ENCODE measurements at regions not wholly inside any gene's neighbourhood (a gene's known extent, or its start where the extent isn't known, plus 50 kb on each side); places are given as distances from the start of the nearest gene placed in this dataset.

DNA sequence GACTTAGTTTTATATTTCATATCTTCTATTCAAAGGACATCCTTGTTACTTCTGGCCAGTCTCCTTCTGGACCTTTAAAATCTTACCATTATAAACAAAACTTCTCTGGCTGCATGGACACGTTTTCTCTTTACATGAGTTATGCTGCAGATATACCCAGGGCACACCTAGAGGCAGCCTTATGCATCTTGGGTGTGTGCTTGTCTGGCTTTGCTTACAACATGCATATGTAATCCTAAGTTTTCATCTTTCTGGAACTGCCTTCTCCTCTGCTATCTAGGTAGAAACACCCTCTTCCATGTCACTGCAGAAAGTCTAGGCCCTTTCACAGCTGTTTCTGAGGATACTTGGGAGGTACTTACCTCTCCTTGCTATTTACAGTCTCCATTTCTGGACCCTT is 185.8 kb upstream of the RAG2 start:
- Histone ChIP-seq H3K9me3 (ENCODE audit: control insufficient read depth in 2 of 2, insufficient read depth in 1 of 2, low read length in 1 of 2) (no peaks in the 10 kb centered on the region), H3K4me1 (ENCODE audit: control insufficient read depth in 2 of 2, insufficient read depth in 2 of 2, low read length in 2 of 2) (no peaks in the 10 kb centered on the region), H3K27me3 (ENCODE audit: control insufficient read depth in 2 of 2, insufficient read depth in 1 of 2, low read length in 1 of 2) (peaks cover 0 to 4% of the 10 kb centered on the region in 2 donors), H3K27ac (ENCODE audit: low read depth in 1 of 2, low read length in 1 of 2) (no peak overlapping the region), H3K36me3 (ENCODE audit: control insufficient read depth in 2 of 2, insufficient read depth in 2 of 2, low read length in 1 of 2) (no peaks in the 10 kb centered on the region), H3K4me3 (ENCODE audit: low read length in 2 of 2) (no peak overlapping the region)
- 78% methylated on average over 1 of the region's 1 CpG for WGBS
- no peak for DNase-seq (ENCODE audit: low read depth in 6 of 9, low spot score in 9 of 9)

DNA sequence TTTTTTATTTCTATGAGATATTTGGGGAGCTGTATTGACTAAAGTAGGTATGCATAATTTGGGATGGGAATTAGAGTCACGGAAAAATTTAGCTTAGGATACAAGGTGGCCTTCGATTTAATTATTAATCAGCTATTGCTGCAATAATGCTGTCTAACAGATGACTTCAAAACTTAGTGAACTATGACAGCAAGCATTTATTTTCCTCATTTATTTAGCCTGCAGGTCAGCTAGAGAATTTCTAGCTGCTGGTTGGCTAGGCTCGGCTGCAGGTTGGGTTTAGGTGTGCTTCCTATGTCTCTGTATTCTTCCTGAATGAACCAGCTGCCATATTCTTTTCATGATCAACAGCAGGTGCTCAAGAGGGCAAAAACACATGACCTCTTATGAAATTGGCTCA is 181.8 kb upstream of the RAG2 start:
- H3K4me1 ChIP-seq (ENCODE audit: control insufficient read depth in 2 of 2, insufficient read depth in 2 of 2, low read length in 2 of 2): no peaks in the 10 kb centered on the region
- H3K27ac ChIP-seq (ENCODE audit: low read depth in 1 of 2, low read length in 1 of 2): no peak overlapping the region
- no peaks in the 10 kb centered on the region for H3K9me3 ChIP-seq (ENCODE audit: control insufficient read depth in 2 of 2, insufficient read depth in 1 of 2, low read length in 1 of 2)
- peaks cover 0 to 4% of the 10 kb centered on the region in 2 donors for H3K27me3 ChIP-seq (ENCODE audit: control insufficient read depth in 2 of 2, insufficient read depth in 1 of 2, low read length in 1 of 2)
- no peak for DNase-seq (ENCODE audit: low read depth in 6 of 9, low spot score in 9 of 9)
- H3K36me3 ChIP-seq (ENCODE audit: control insufficient read depth in 2 of 2, insufficient read depth in 2 of 2, low read length in 1 of 2): no peaks in the 10 kb centered on the region
- H3K4me3 ChIP-seq (ENCODE audit: low read length in 2 of 2): no peak overlapping the region
- WGBS: 96% methylated on average over 3 of the region's 3 CpGs

- H3K27me3 ChIP-seq (ENCODE audit: control insufficient read depth in 2 of 2, insufficient read depth in 1 of 2, low read length in 1 of 2): peaks cover 0 to 1% of the 10 kb centered on the region in 2 donors
- H3K4me1 ChIP-seq (ENCODE audit: control insufficient read depth in 2 of 2, insufficient read depth in 2 of 2, low read length in 2 of 2): no peaks in the 10 kb centered on the region
- no peak overlapping the region for H3K4me3 ChIP-seq (ENCODE audit: low read length in 2 of 2)
- WGBS: 88% methylated on average over 2 of the region's 2 CpGs
- H3K9me3 ChIP-seq (ENCODE audit: control insufficient read depth in 2 of 2, insufficient read depth in 1 of 2, low read length in 1 of 2): no peaks in the 10 kb centered on the region
- H3K27ac ChIP-seq (ENCODE audit: low read depth in 1 of 2, low read length in 1 of 2): no peak overlapping the region
- DNase-seq (ENCODE audit: low read depth in 6 of 9, low spot score in 9 of 9): no peak
- H3K36me3 ChIP-seq (ENCODE audit: control insufficient read depth in 2 of 2, insufficient read depth in 2 of 2, low read length in 1 of 2): no peaks in the 10 kb centered on the region
These were observed 179.3 kb upstream of the RAG2 start for GRCh38 chr11:36777311-36777710.

GRCh38 chr11:36775756-36776155 is 177.7 kb upstream of the RAG2 start:
- no peaks in the 10 kb centered on the region for H3K9me3 ChIP-seq (ENCODE audit: control insufficient read depth in 2 of 2, insufficient read depth in 1 of 2, low read length in 1 of 2)
- WGBS: 95% methylated on average over 2 of the region's 2 CpGs
- no peaks in the 10 kb centered on the region for H3K4me1 ChIP-seq (ENCODE audit: control insufficient read depth in 2 of 2, insufficient read depth in 2 of 2, low read length in 2 of 2)
- H3K36me3 ChIP-seq (ENCODE audit: control insufficient read depth in 2 of 2, insufficient read depth in 2 of 2, low read length in 1 of 2): no peaks in the 10 kb centered on the region
- no peak overlapping the region for H3K27ac ChIP-seq (ENCODE audit: low read depth in 1 of 2, low read length in 1 of 2)
- DNase-seq (ENCODE audit: low read depth in 6 of 9, low spot score in 9 of 9): no peak
- H3K27me3 ChIP-seq (ENCODE audit: control insufficient read depth in 2 of 2, insufficient read depth in 1 of 2, low read length in 1 of 2): no peaks in the 10 kb centered on the region
- H3K4me3 ChIP-seq (ENCODE audit: low read length in 2 of 2): no peak overlapping the region

DNA sequence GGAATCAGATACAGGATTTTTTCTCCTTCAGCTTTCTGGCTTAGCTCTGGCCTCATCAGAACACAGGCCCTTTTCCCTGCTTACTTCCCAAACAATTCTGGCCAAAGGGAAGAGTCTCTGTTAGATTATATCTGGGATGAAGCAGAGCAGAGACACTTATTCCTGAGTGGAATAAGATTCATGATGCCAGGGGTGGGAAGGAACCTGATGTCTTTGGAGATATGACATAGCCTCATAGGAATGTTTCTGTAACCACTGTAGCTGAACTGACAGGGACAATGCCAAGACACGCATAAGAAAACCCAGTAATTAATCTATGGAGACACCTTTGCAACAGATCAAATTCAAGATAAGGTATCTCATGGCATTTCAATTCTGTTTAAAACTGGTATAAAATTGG is 177.1 kb upstream of the RAG2 start:
- 88% methylated on average over 1 of the region's 1 CpG for WGBS
- Histone ChIP-seq H3K27ac (ENCODE audit: low read depth in 1 of 2, low read length in 1 of 2) (no peak overlapping the region), H3K4me1 (ENCODE audit: control insufficient read depth in 2 of 2, insufficient read depth in 2 of 2, low read length in 2 of 2) (no peaks in the 10 kb centered on the region), H3K4me3 (ENCODE audit: low read length in 2 of 2) (no peak overlapping the region), H3K27me3 (ENCODE audit: control insufficient read depth in 2 of 2, insufficient read depth in 1 of 2, low read length in 1 of 2) (peaks cover 0 to 2% of the 10 kb centered on the region in 2 donors), H3K36me3 (ENCODE audit: control insufficient read depth in 2 of 2, insufficient read depth in 2 of 2, low read length in 1 of 2) (no peaks in the 10 kb centered on the region), H3K9me3 (ENCODE audit: control insufficient read depth in 2 of 2, insufficient read depth in 1 of 2, low read length in 1 of 2) (no peaks in the 10 kb centered on the region)
- DNase-seq (ENCODE audit: low read depth in 6 of 9, low spot score in 9 of 9): no peak

DNA sequence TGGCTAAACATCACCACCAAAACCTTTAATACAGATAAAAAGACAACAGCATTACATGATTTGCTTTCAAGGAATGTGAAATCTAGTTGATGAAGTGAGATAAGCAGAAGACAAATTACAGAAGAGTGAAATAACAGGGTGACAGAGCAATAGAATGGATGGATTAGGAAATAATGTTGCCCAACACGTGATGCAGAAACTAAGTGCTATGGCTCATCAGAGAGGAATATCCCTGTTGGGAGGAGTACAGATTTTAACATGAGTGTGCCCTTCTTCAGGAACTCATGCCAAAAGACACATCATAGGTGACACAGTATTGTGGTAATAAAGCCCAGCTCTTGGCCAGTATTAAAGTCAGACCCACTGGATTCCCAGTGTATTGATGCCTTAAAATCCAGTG is 176.6 kb upstream of the RAG2 start:
- H3K27me3 ChIP-seq (ENCODE audit: control insufficient read depth in 2 of 2, insufficient read depth in 1 of 2, low read length in 1 of 2): peaks cover 0 to 2% of the 10 kb centered on the region in 2 donors
- no peak overlapping the region for H3K4me3 ChIP-seq (ENCODE audit: low read length in 2 of 2)
- WGBS: 86% methylated on average over 1 of the region's 1 CpG
- no peaks in the 10 kb centered on the region for H3K9me3 ChIP-seq (ENCODE audit: control insufficient read depth in 2 of 2, insufficient read depth in 1 of 2, low read length in 1 of 2)
- H3K27ac ChIP-seq (ENCODE audit: low read depth in 1 of 2, low read length in 1 of 2): no peak overlapping the region
- H3K4me1 ChIP-seq (ENCODE audit: control insufficient read depth in 2 of 2, insufficient read depth in 2 of 2, low read length in 2 of 2): no peaks in the 10 kb centered on the region
- no peaks in the 10 kb centered on the region for H3K36me3 ChIP-seq (ENCODE audit: control insufficient read depth in 2 of 2, insufficient read depth in 2 of 2, low read length in 1 of 2)
- no peak for DNase-seq (ENCODE audit: low read depth in 6 of 9, low spot score in 9 of 9)

GRCh38 chr11:36763187-36763586 is 165.2 kb upstream of the RAG2 start:
- no peak for DNase-seq (ENCODE audit: low read depth in 6 of 9, low spot score in 9 of 9)

GRCh38 chr11:36757075-36757474 is 159.0 kb upstream of the RAG2 start:
- Histone ChIP-seq H3K4me3 (ENCODE audit: low read length in 2 of 2) (no peak overlapping the region), H3K4me1 (ENCODE audit: control insufficient read depth in 2 of 2, insufficient read depth in 2 of 2, low read length in 2 of 2) (no peaks in the 10 kb centered on the region), H3K9me3 (ENCODE audit: control insufficient read depth in 2 of 2, insufficient read depth in 1 of 2, low read length in 1 of 2) (no peaks in the 10 kb centered on the region), H3K27ac (ENCODE audit: low read depth in 1 of 2, low read length in 1 of 2) (no peak overlapping the region), H3K36me3 (ENCODE audit: control insufficient read depth in 2 of 2, insufficient read depth in 2 of 2, low read length in 1 of 2) (no peaks in the 10 kb centered on the region), H3K27me3 (ENCODE audit: control insufficient read depth in 2 of 2, insufficient read depth in 1 of 2, low read length in 1 of 2) (no peaks in the 10 kb centered on the region)
- no peak for DNase-seq (ENCODE audit: low read depth in 6 of 9, low spot score in 9 of 9)

More at GRCh38 chr11:36763187-36763586, 165.2 kb upstream of the RAG2 start:
- Histone ChIP-seq H3K4me1 (ENCODE audit: control insufficient read depth in 2 of 2, insufficient read depth in 2 of 2, low read length in 2 of 2) (no peaks in the 10 kb centered on the region), H3K36me3 (ENCODE audit: control insufficient read depth in 2 of 2, insufficient read depth in 2 of 2, low read length in 1 of 2) (no peaks in the 10 kb centered on the region), H3K27ac (ENCODE audit: low read depth in 1 of 2, low read length in 1 of 2) (no peak overlapping the region), H3K27me3 (ENCODE audit: control insufficient read depth in 2 of 2, insufficient read depth in 1 of 2, low read length in 1 of 2) (no peaks in the 10 kb centered on the region), H3K4me3 (ENCODE audit: low read length in 2 of 2) (no peak overlapping the region), H3K9me3 (ENCODE audit: control insufficient read depth in 2 of 2, insufficient read depth in 1 of 2, low read length in 1 of 2) (no peaks in the 10 kb centered on the region)
- 42% methylated on average over 1 of the region's 1 CpG for WGBS

GRCh38 chr11:36753960-36754359 is 155.9 kb upstream of the RAG2 start:
- no peaks in the 10 kb centered on the region for H3K9me3 ChIP-seq (ENCODE audit: control insufficient read depth in 2 of 2, insufficient read depth in 1 of 2, low read length in 1 of 2)
- no peak overlapping the region for H3K27ac ChIP-seq (ENCODE audit: low read depth in 1 of 2, low read length in 1 of 2)
- DNase-seq (ENCODE audit: low read depth in 6 of 9, low spot score in 9 of 9): no peak
- no peaks in the 10 kb centered on the region for H3K36me3 ChIP-seq (ENCODE audit: control insufficient read depth in 2 of 2, insufficient read depth in 2 of 2, low read length in 1 of 2)
- H3K27me3 ChIP-seq (ENCODE audit: control insufficient read depth in 2 of 2, insufficient read depth in 1 of 2, low read length in 1 of 2): no peaks in the 10 kb centered on the region
- peaks cover 5 to 15% of the 10 kb centered on the region in 2 donors for H3K4me1 ChIP-seq (ENCODE audit: control insufficient read depth in 2 of 2, insufficient read depth in 2 of 2, low read length in 2 of 2)
- 95% methylated on average over 6 of the region's 6 CpGs for WGBS
- H3K4me3 ChIP-seq (ENCODE audit: low read length in 2 of 2): no peak overlapping the region

DNA sequence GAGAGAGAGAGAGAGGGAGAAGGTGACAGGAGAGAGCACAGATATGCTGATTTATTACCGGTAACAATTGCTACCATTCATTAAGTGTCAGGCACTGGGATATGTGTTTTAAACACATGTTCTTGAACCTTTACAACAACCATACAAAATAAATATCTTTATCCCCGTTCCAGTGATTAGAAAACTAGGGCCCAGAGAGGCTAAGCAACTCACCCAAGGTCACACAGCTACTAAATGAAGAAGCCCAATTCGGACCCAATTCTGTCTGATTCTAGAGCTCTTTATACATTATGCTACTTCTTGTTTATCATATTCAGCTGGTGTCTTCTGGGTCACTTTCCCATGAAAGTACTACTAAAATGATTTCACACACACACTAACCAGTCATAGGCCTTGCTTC is 154.0 kb upstream of the RAG2 start:
- Histone ChIP-seq H3K27ac (ENCODE audit: low read depth in 1 of 2, low read length in 1 of 2) (peak overlapping the region in 1 of 2 donors; percentile 28), H3K36me3 (ENCODE audit: control insufficient read depth in 2 of 2, insufficient read depth in 2 of 2, low read length in 1 of 2) (no peaks in the 10 kb centered on the region), H3K4me3 (ENCODE audit: low read length in 2 of 2) (no peak overlapping the region), H3K27me3 (ENCODE audit: control insufficient read depth in 2 of 2, insufficient read depth in 1 of 2, low read length in 1 of 2) (no peaks in the 10 kb centered on the region), H3K4me1 (ENCODE audit: control insufficient read depth in 2 of 2, insufficient read depth in 2 of 2, low read length in 2 of 2) (peaks cover 7 to 18% of the 10 kb centered on the region in 2 donors), H3K9me3 (ENCODE audit: control insufficient read depth in 2 of 2, insufficient read depth in 1 of 2, low read length in 1 of 2) (no peaks in the 10 kb centered on the region)
- 93% methylated on average over 3 of the region's 3 CpGs for WGBS
- no peak for DNase-seq (ENCODE audit: low read depth in 6 of 9, low spot score in 9 of 9)
